B cell (primary cell): ENCODE measurements at regions not wholly inside any gene's neighbourhood (a gene's known extent, or its start where the extent isn't known, plus 50 kb on each side); places are given as distances from the start of the nearest gene placed in this dataset.

Source experiments
- CTCF ChIP-seq: fragments of 200-600 bp; IDR thresholded peaks from one replicate; pipeline ENCODE4 v1.8.0; 2022; ENCODE audit warnings: antibody characterized with exemption, mild to moderate bottlenecking
- EZH2 ChIP-seq: IDR thresholded peaks from 2 replicates; pipeline ENCODE4 v1.6.1; 2012; ENCODE audit warnings: borderline replicate concordance, low read depth, mild to moderate bottlenecking, moderate library complexity, low read length; ENCODE audit not compliant: insufficient read depth, poor library complexity, severe bottlenecking

- TF ChIP-seq EZH2 = no peak
- TF ChIP-seq CTCF = no peak
These were observed 498.7 kb downstream of the NXPH1 start for GRCh38 chr7:8931906-8932646.
